ENCODE measurements at regions not wholly inside any gene's neighbourhood (a gene's known extent, or its start where the extent isn't known, plus 50 kb on each side); places are given as distances from the start of the nearest gene placed in this dataset.

DNA sequence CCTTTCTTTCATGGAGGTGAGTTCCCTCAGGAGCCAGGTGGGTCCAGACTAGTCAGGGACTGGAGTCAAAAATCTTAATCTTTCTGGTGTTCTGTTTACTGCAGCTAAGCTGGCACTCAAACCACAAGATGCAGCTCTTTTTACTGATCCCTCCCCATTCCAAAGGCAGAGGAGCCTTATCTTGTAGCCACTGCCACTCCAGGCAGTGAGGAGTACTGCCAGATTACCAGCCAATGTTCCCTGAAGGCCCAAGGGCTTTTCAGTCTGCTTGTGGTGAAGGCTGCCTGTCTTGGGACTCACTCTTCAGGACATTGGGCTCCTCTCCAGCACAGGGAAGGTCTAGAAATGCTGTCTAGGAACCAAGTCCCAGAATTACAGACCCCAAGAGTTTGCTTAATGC is 490.4 kb upstream of the ADGRB3 start:
- no peaks in the 10 kb centered on the region for H3K36me3 Mint-ChIP-seq (ENCODE audit: low read depth)
- TF ChIP-seq, protein P1, sequence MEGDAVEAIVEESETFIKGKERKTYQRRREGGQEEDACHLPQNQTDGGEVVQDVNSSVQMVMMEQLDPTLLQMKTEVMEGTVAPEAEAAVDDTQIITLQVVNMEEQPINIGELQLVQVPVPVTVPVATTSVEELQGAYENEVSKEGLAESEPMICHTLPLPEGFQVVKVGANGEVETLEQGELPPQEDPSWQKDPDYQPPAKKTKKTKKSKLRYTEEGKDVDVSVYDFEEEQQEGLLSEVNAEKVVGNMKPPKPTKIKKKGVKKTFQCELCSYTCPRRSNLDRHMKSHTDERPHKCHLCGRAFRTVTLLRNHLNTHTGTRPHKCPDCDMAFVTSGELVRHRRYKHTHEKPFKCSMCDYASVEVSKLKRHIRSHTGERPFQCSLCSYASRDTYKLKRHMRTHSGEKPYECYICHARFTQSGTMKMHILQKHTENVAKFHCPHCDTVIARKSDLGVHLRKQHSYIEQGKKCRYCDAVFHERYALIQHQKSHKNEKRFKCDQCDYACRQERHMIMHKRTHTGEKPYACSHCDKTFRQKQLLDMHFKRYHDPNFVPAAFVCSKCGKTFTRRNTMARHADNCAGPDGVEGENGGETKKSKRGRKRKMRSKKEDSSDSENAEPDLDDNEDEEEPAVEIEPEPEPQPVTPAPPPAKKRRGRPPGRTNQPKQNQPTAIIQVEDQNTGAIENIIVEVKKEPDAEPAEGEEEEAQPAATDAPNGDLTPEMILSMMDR (IDR thresholded peaks at IDR 0.05) = no peak
- ChIA-PET POLR2A (no interaction called here), CTCF (no interaction called here)
- no peak overlapping the region for H3K27ac Mint-ChIP-seq
- H3K4me1 Mint-ChIP-seq (ENCODE audit: low read depth) = no peaks in the 10 kb centered on the region
- H3K4me3 Mint-ChIP-seq = no peak overlapping the region
- H3K4me3 ChIP-seq (ENCODE audit: low read length) = no peak overlapping the region
- H3K27ac ChIP-seq (ENCODE audit: low read depth in 1 of 2, low read length in 2 of 2) = no peak overlapping the region
- no peaks in the 10 kb centered on the region for H3K36me3 ChIP-seq (ENCODE audit: insufficient read depth, low read length)
- ATAC-seq (ENCODE audit: poor library complexity) (no peak), DNase-seq (no peak)
- intact Hi-C loops (cut with DNase I, micrococcal nuclease) = no loop called here
- peaks cover 11% of the 10 kb centered on the region for H3K9me3 Mint-ChIP-seq
- H3K4me1 ChIP-seq (ENCODE audit: insufficient read depth, low read length) = no peaks in the 10 kb centered on the region
- no peaks in the 10 kb centered on the region for H3K27me3 ChIP-seq (ENCODE audit: control insufficient read depth in 1 of 2, insufficient read depth in 2 of 2, low read length in 2 of 2)
- peaks cover 0 to 8% of the 10 kb centered on the region in 2 experiments for H3K9me3 ChIP-seq (ENCODE audit: control insufficient read depth in 1 of 2, insufficient read depth in 1 of 2, low read length in 2 of 2)
- no peaks in the 10 kb centered on the region for H3K27me3 Mint-ChIP-seq

DNA sequence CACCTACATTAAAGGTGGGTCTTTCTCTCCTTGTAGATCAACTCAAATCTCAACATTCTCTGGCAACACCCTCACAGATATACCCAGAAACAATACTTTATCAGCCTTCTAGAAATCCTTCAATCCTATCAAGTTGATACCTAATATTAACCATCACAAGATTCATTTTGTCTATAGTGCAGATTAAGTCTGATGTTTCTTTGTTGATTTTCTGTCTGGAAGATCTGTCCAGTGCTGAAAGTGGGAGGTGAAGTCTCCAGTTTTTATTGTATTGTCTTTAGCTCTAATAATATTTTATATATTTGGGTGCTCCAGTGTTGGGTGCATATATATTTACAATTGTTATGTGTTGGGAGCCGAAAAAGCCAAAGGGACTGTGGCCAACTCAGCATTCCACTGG is 493.9 kb upstream of the ADGRB3 start:
- Mint-ChIP-seq H3K4me3 (no peak overlapping the region), H3K9me3 (peaks cover 16% of the 10 kb centered on the region), H3K27me3 (no peaks in the 10 kb centered on the region), H3K4me1 (ENCODE audit: low read depth) (no peaks in the 10 kb centered on the region), H3K27ac (no peak overlapping the region), H3K36me3 (ENCODE audit: low read depth) (no peaks in the 10 kb centered on the region)
- intact Hi-C loops (cut with DNase I, micrococcal nuclease) = no loop called here
- H3K4me1 ChIP-seq (ENCODE audit: insufficient read depth, low read length) = no peaks in the 10 kb centered on the region
- H3K27ac ChIP-seq (ENCODE audit: low read depth in 1 of 2, low read length in 2 of 2) = no peak overlapping the region
- no peak overlapping the region for H3K4me3 ChIP-seq (ENCODE audit: low read length)
- DNase-seq (no peak), ATAC-seq (ENCODE audit: poor library complexity) (no peak)
- TF ChIP-seq, protein P1 (IDR thresholded peaks at IDR 0.05) = no peak
- ChIA-PET CTCF (no interaction called here), POLR2A (no interaction called here)
- H3K27me3 ChIP-seq (ENCODE audit: control insufficient read depth in 1 of 2, insufficient read depth in 2 of 2, low read length in 2 of 2) = no peaks in the 10 kb centered on the region
- peaks cover 0 to 8% of the 10 kb centered on the region in 2 experiments for H3K9me3 ChIP-seq (ENCODE audit: control insufficient read depth in 1 of 2, insufficient read depth in 1 of 2, low read length in 2 of 2)
- H3K36me3 ChIP-seq (ENCODE audit: insufficient read depth, low read length) = no peaks in the 10 kb centered on the region

DNA sequence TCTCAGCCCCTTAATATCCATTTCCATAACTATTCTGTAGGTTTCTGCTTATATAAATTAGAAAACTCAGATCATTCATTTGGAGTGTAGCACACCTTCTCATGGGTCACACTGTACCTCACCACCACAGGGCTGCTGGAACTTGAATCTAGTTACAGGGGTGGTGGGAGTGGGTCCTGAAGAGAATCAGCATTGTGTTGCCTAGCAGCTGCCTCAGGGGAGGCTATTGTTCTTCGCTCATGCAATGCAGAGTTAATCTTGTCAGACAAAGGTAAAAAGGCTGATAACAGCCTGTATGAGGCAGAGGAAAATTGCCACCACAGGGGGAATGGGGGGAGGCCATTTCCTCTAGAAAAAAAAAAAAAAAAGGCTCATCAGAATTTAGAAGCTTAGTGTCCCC is 496.0 kb upstream of the ADGRB3 start:
- POLR2A ChIA-PET = no interaction called here
- CTCF ChIA-PET = no interaction called here
- Mint-ChIP-seq H3K9me3 (peaks cover 23% of the 10 kb centered on the region), H3K27me3 (no peaks in the 10 kb centered on the region), H3K4me1 (ENCODE audit: low read depth) (no peaks in the 10 kb centered on the region), H3K27ac (no peak overlapping the region), H3K36me3 (ENCODE audit: low read depth) (no peaks in the 10 kb centered on the region), H3K4me3 (no peak overlapping the region)
- Histone ChIP-seq H3K4me3 (ENCODE audit: low read length) (no peak overlapping the region), H3K4me1 (ENCODE audit: insufficient read depth, low read length) (no peaks in the 10 kb centered on the region), H3K27ac (ENCODE audit: low read depth in 1 of 2, low read length in 2 of 2) (no peak overlapping the region), H3K36me3 (ENCODE audit: insufficient read depth, low read length) (no peaks in the 10 kb centered on the region), H3K27me3 (ENCODE audit: control insufficient read depth in 1 of 2, insufficient read depth in 2 of 2, low read length in 2 of 2) (no peaks in the 10 kb centered on the region), H3K9me3 (ENCODE audit: control insufficient read depth in 1 of 2, insufficient read depth in 1 of 2, low read length in 2 of 2) (peaks cover 0 to 8% of the 10 kb centered on the region in 2 experiments)
- TF ChIP-seq, protein P1 (IDR thresholded peaks at IDR 0.05) = no peak
- DNase-seq = no peak
- no peak for ATAC-seq (ENCODE audit: poor library complexity)
- intact Hi-C loops (cut with DNase I, micrococcal nuclease) = no loop called here
